ENCODE measurements at regions not wholly inside any gene's neighbourhood (a gene's known extent, or its start where the extent isn't known, plus 50 kb on each side); places are given as distances from the start of the nearest gene placed in this dataset.

DNA sequence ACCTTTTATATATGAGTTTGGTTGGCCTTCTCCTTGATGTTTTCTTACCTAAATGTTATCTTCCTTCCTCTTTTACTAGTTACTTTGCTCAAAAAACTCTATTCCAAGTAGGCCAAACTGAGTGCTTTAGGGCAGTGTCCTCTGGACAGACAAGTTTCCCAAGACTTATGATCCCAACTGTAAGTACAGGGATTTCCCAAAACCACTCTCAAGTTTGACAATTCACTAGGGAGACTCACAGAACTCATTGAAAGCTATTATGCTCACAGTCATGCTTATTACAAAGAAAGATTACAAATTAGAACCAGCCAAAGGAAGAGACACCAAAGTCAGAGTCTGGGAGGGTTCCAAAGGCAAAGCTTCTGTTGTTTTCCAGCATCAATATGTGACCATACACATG lies 534.2 kb upstream of the ALCAM start:
- H3K36me3 ChIP-seq (ENCODE audit: control insufficient read depth, insufficient read depth, low read length), result no peaks in the 10 kb centered on the region
- H3K4me3 ChIP-seq (ENCODE audit: low read depth, low read length), result no peak overlapping the region
- DNase-seq (ENCODE audit: low read depth in 4 of 6, low spot score in 6 of 6), result no peak
- no peak overlapping the region for H3K27ac ChIP-seq (ENCODE audit: low read depth, low read length)
- no peaks in the 10 kb centered on the region for H3K27me3 ChIP-seq (ENCODE audit: control insufficient read depth, insufficient read depth, low read length)
- H3K9me3 ChIP-seq (ENCODE audit: control insufficient read depth, insufficient read depth, low read length), result no peaks in the 10 kb centered on the region
- H3K4me1 ChIP-seq (ENCODE audit: control insufficient read depth, insufficient read depth, low read length), result no peaks in the 10 kb centered on the region

DNA sequence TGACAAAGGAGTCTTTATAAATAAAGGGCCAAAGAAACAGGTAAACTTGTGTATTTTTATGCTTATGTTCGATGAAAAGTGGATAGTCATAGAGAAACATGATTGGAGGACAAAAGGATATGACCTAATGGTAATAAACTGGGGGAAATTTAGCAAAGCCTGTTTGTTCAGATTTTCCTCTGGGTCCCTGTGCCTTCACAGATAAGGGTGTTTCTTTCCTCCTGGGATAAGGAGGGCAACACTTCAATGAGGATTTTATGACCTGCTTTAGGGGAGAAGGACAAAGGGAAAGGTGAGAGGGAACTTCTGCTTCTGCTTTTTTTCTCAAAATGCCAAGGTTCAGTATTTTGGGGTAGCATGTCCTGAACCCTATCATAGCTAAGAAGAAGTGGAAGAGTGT lies 531.3 kb upstream of the ALCAM start:
- Histone ChIP-seq H3K9me3 (ENCODE audit: control insufficient read depth, insufficient read depth, low read length) (no peaks in the 10 kb centered on the region), H3K27ac (ENCODE audit: low read depth, low read length) (no peak overlapping the region), H3K4me1 (ENCODE audit: control insufficient read depth, insufficient read depth, low read length) (no peaks in the 10 kb centered on the region), H3K4me3 (ENCODE audit: low read depth, low read length) (no peak overlapping the region), H3K27me3 (ENCODE audit: control insufficient read depth, insufficient read depth, low read length) (no peaks in the 10 kb centered on the region), H3K36me3 (ENCODE audit: control insufficient read depth, insufficient read depth, low read length) (no peaks in the 10 kb centered on the region)
- 75% methylated on average over 1 of the region's 1 CpG for whole genome bisulfite sequencing (ENCODE audit: insufficient coverage)
- DNase-seq (ENCODE audit: low read depth in 4 of 6, low spot score in 6 of 6), result no peak

DNA sequence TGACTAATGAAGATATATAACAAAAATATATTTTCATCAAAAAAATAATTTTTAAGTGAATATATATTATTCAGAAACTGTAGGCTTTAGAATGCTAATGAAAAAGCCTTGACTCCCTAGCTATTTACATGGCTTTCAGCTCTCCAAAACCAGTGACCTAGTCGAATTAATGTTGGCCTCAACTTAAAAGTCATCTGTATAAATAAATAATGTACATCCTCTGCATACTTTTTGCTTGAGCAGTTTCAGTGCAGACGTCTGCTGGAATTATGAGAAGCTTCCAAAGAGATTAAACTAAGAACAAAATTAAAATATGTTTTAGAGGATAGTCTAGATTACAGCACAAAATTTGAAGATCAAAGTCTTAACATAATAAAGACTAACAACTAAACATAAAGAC lies 520.4 kb upstream of the ALCAM start:
- Histone ChIP-seq H3K4me3 (ENCODE audit: low read depth, low read length) (no peak overlapping the region), H3K9me3 (ENCODE audit: control insufficient read depth, insufficient read depth, low read length) (no peaks in the 10 kb centered on the region), H3K27me3 (ENCODE audit: control insufficient read depth, insufficient read depth, low read length) (no peaks in the 10 kb centered on the region), H3K4me1 (ENCODE audit: control insufficient read depth, insufficient read depth, low read length) (no peaks in the 10 kb centered on the region), H3K36me3 (ENCODE audit: control insufficient read depth, insufficient read depth, low read length) (no peaks in the 10 kb centered on the region), H3K27ac (ENCODE audit: low read depth, low read length) (no peak overlapping the region)
- no CpG with 5 or more reads among the region's 2 CpGs for WGBS (ENCODE audit: insufficient coverage)
- no peak for DNase-seq (ENCODE audit: low read depth in 4 of 6, low spot score in 6 of 6)

DNA sequence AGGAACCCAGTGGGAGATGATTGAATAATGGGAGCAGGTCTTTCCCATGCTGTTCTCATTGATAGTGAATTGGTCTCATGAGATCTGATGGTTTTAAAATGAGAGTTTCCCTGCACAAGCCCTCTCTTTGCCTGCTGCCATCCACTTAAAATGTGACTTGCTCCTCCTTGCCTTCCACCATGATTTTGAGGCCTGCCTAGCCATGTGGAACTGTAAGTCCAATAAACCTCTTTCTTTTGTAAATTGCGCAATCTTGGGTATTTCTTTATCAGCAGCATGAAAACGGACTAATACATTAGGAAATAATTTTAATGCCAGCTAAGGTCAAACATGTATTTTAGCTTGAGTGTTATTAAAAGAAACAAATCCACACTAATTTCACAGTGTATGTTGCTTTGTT lies 517.6 kb upstream of the ALCAM start:
- Histone ChIP-seq H3K9me3 (ENCODE audit: control insufficient read depth, insufficient read depth, low read length) (no peaks in the 10 kb centered on the region), H3K27ac (ENCODE audit: low read depth, low read length) (no peak overlapping the region), H3K36me3 (ENCODE audit: control insufficient read depth, insufficient read depth, low read length) (no peaks in the 10 kb centered on the region), H3K4me3 (ENCODE audit: low read depth, low read length) (no peak overlapping the region), H3K27me3 (ENCODE audit: control insufficient read depth, insufficient read depth, low read length) (no peaks in the 10 kb centered on the region), H3K4me1 (ENCODE audit: control insufficient read depth, insufficient read depth, low read length) (no peaks in the 10 kb centered on the region)
- WGBS (ENCODE audit: insufficient coverage), result no CpG with 5 or more reads among the region's 2 CpGs
- DNase-seq (ENCODE audit: low read depth in 4 of 6, low spot score in 6 of 6), result no peak

DNA sequence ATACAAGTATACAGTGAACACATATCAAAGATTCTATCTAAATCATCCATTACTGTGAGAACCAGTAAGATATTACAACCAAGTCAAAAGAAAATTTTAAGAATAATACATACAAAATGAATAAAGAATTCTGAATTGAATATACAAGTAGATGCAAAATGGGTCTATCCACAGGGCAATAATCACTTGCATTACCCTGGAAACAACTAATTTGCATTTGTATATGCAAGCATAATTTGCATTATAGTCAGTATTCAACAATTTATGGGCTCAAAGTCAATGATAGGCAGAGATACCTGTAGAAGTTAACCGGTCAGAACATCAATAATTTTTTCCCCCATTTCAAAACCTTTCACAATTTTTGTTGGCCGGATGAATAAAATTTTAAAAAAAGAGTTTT lies 512.2 kb upstream of the ALCAM start:
- Histone ChIP-seq H3K4me3 (ENCODE audit: low read depth, low read length) (no peak overlapping the region), H3K36me3 (ENCODE audit: control insufficient read depth, insufficient read depth, low read length) (no peaks in the 10 kb centered on the region), H3K27me3 (ENCODE audit: control insufficient read depth, insufficient read depth, low read length) (no peaks in the 10 kb centered on the region), H3K4me1 (ENCODE audit: control insufficient read depth, insufficient read depth, low read length) (no peaks in the 10 kb centered on the region), H3K9me3 (ENCODE audit: control insufficient read depth, insufficient read depth, low read length) (no peaks in the 10 kb centered on the region), H3K27ac (ENCODE audit: low read depth, low read length) (no peak overlapping the region)
- WGBS (ENCODE audit: insufficient coverage), result no CpG with 5 or more reads among the region's 2 CpGs
- no peak for DNase-seq (ENCODE audit: low read depth in 4 of 6, low spot score in 6 of 6)

DNA sequence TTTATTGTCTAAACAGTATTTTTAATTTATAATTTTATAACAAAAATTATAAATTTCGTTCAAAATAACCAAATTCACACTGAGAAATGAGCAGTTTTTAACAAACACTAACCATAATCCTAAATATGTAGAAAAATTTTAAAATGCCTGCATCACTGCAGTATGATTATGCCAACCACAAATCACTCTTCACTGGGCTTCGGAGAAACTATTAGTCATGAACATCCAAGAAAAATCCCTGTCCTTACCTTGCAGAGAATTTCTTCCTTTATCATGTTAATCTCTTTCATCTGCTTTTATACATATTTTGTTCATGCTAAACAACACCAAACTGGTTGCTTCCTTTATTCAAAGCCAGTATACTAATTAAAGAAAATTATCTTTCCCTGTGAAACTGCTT lies 511.0 kb upstream of the ALCAM start:
- no peak for DNase-seq (ENCODE audit: low read depth in 4 of 6, low spot score in 6 of 6)
- WGBS (ENCODE audit: insufficient coverage), result 100% methylated on average over 1 of the region's 2 CpGs
- H3K9me3 ChIP-seq (ENCODE audit: control insufficient read depth, insufficient read depth, low read length), result no peaks in the 10 kb centered on the region
- H3K4me1 ChIP-seq (ENCODE audit: control insufficient read depth, insufficient read depth, low read length), result no peaks in the 10 kb centered on the region
- H3K4me3 ChIP-seq (ENCODE audit: low read depth, low read length), result no peak overlapping the region
- H3K36me3 ChIP-seq (ENCODE audit: control insufficient read depth, insufficient read depth, low read length), result no peaks in the 10 kb centered on the region
- H3K27ac ChIP-seq (ENCODE audit: low read depth, low read length), result no peak overlapping the region
- no peaks in the 10 kb centered on the region for H3K27me3 ChIP-seq (ENCODE audit: control insufficient read depth, insufficient read depth, low read length)

DNA sequence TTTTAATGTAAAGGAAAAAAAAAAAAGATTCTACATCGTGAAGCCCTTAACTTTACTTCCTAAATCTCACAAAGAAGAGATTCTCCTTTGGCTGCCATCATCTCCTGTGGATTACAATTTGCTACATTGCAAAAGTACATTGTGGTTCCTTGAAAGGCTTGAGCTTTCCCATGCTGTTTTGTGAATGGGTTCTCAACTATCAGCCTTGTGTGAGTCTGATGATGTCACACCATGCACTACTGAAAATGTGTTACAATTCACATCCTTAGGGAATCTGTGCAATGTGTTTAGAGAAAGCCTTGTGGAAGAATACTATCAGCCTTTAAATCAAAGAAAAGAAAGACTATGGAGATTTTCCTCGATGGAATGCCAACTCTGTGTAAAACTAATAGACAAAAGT lies 510.0 kb upstream of the ALCAM start:
- WGBS (ENCODE audit: insufficient coverage), result no CpG with 5 or more reads among the region's 2 CpGs
- Histone ChIP-seq H3K4me1 (ENCODE audit: control insufficient read depth, insufficient read depth, low read length) (no peaks in the 10 kb centered on the region), H3K27ac (ENCODE audit: low read depth, low read length) (no peak overlapping the region), H3K4me3 (ENCODE audit: low read depth, low read length) (no peak overlapping the region), H3K36me3 (ENCODE audit: control insufficient read depth, insufficient read depth, low read length) (no peaks in the 10 kb centered on the region), H3K9me3 (ENCODE audit: control insufficient read depth, insufficient read depth, low read length) (no peaks in the 10 kb centered on the region), H3K27me3 (ENCODE audit: control insufficient read depth, insufficient read depth, low read length) (no peaks in the 10 kb centered on the region)
- no peak for DNase-seq (ENCODE audit: low read depth in 4 of 6, low spot score in 6 of 6)

DNA sequence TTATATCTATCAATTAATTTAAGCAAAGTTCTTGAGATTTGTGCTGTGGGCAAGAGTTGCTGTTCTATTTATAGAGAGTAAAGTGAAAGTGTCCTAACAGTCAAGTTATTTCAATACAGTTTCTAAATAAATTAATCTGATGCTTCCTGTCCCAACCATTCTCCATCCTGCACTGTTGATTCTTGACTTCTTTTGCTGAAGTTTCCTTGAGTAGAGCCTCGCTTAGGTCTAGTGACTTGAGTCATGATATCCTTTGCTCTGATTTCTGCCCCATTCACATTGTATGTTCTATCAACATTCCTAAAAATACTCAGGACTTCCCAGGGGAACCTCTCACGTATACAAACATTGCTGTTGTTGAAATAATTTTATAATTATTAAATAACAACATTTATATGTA lies 498.4 kb upstream of the ALCAM start:
- WGBS (ENCODE audit: insufficient coverage), result 89% methylated on average over 1 of the region's 2 CpGs
- Histone ChIP-seq H3K36me3 (ENCODE audit: control insufficient read depth, insufficient read depth, low read length) (no peaks in the 10 kb centered on the region), H3K4me1 (ENCODE audit: control insufficient read depth, insufficient read depth, low read length) (no peaks in the 10 kb centered on the region), H3K9me3 (ENCODE audit: control insufficient read depth, insufficient read depth, low read length) (no peaks in the 10 kb centered on the region), H3K27me3 (ENCODE audit: control insufficient read depth, insufficient read depth, low read length) (no peaks in the 10 kb centered on the region), H3K27ac (ENCODE audit: low read depth, low read length) (no peak overlapping the region), H3K4me3 (ENCODE audit: low read depth, low read length) (no peak overlapping the region)
- DNase-seq (ENCODE audit: low read depth in 4 of 6, low spot score in 6 of 6), result no peak

DNA sequence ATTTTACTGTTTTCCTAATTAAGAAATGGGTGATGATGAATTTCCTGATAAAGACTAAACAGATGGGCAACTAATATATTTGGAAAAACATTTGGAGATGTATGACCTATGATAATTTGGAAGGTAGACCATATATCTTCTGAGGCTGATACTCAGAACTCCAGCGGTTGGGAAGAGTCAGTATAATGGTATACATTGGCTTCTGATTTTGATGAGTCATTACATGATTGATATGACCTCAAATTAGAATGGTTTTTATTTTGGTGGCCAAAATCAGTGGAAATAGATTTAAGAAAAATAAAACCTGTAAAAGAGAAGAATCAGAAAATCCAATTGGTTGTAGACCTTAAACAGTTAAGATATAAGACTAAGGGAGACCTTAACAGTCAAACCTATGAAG lies 496.4 kb upstream of the ALCAM start:
- Histone ChIP-seq H3K36me3 (ENCODE audit: control insufficient read depth, insufficient read depth, low read length) (no peaks in the 10 kb centered on the region), H3K27me3 (ENCODE audit: control insufficient read depth, insufficient read depth, low read length) (no peaks in the 10 kb centered on the region), H3K4me3 (ENCODE audit: low read depth, low read length) (no peak overlapping the region), H3K4me1 (ENCODE audit: control insufficient read depth, insufficient read depth, low read length) (no peaks in the 10 kb centered on the region), H3K9me3 (ENCODE audit: control insufficient read depth, insufficient read depth, low read length) (no peaks in the 10 kb centered on the region), H3K27ac (ENCODE audit: low read depth, low read length) (no peak overlapping the region)
- WGBS (ENCODE audit: insufficient coverage), result 100% methylated on average over 1 of the region's 1 CpG
- DNase-seq (ENCODE audit: low read depth in 4 of 6, low spot score in 6 of 6), result no peak

DNA sequence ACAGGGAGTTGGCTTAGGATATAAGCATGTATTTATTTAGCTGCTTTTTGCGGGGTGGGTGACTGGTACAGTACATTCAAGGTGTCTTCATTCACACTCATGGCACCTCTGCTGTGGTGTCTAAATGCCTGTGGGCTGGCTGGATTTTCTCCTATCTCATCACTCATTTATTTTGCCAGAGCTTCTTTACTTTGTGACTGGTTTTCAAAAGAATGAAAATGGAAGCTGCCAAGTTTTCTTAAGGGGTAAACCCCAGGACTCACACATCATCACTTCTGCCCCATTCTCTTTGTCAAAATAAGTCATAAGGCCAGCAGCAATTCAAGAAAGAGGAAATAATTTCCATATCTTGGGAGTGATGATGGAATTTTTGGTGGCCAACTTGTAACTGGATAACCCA lies 493.4 kb upstream of the ALCAM start:
- Histone ChIP-seq H3K9me3 (ENCODE audit: control insufficient read depth, insufficient read depth, low read length) (no peaks in the 10 kb centered on the region), H3K4me3 (ENCODE audit: low read depth, low read length) (no peak overlapping the region), H3K36me3 (ENCODE audit: control insufficient read depth, insufficient read depth, low read length) (no peaks in the 10 kb centered on the region), H3K27me3 (ENCODE audit: control insufficient read depth, insufficient read depth, low read length) (no peaks in the 10 kb centered on the region), H3K27ac (ENCODE audit: low read depth, low read length) (no peak overlapping the region), H3K4me1 (ENCODE audit: control insufficient read depth, insufficient read depth, low read length) (no peaks in the 10 kb centered on the region)
- DNase-seq (ENCODE audit: low read depth in 4 of 6, low spot score in 6 of 6), result no peak
- no CpG with 5 or more reads among the region's 1 CpG for whole genome bisulfite sequencing (ENCODE audit: insufficient coverage)

DNA sequence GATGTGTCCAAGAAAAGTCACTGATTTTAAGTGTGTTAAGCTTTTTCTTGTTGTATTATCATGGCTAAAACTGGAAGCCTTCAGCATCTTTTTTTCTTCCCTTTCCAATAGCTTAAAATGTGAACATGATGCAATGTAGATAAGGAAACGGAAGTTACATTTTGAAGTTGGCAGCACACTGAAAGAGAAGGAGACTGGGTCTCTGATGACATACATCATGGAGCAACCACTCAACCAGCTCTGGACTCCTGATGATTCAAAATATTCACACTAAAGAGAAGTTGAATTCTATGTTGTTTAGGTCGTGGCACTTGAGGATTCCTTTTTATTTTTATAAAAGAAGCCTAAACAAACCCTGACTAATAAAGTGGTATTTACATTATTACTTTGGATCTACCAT lies 488.3 kb upstream of the ALCAM start:
- Histone ChIP-seq H3K4me3 (ENCODE audit: low read depth, low read length) (no peak overlapping the region), H3K27me3 (ENCODE audit: control insufficient read depth, insufficient read depth, low read length) (no peaks in the 10 kb centered on the region), H3K27ac (ENCODE audit: low read depth, low read length) (no peak overlapping the region), H3K9me3 (ENCODE audit: control insufficient read depth, insufficient read depth, low read length) (no peaks in the 10 kb centered on the region), H3K36me3 (ENCODE audit: control insufficient read depth, insufficient read depth, low read length) (no peaks in the 10 kb centered on the region), H3K4me1 (ENCODE audit: control insufficient read depth, insufficient read depth, low read length) (no peaks in the 10 kb centered on the region)
- no peak for DNase-seq (ENCODE audit: low read depth in 4 of 6, low spot score in 6 of 6)
- no CpG with 5 or more reads among the region's 2 CpGs for WGBS (ENCODE audit: insufficient coverage)
